LNCaP clone FGC (cell line): ENCODE measurements at regions not wholly inside any gene's neighbourhood (a gene's known extent, or its start where the extent isn't known, plus 50 kb on each side); places are given as distances from the start of the nearest gene placed in this dataset.

ENCODE experiments used
- DNase-seq: peaks from one replicate; pipeline ENCODE4 v3.0.0-alpha.2; 2011; ENCODE audit warnings: low read depth
- H3K4me3 ChIP-seq: 2 replicates; pipeline ENCODE4 v1.5.1; 2011; ENCODE audit warnings: mild to moderate bottlenecking, low read depth, low read length, control low read depth
- CTCF ChIP-seq: IDR thresholded peaks from 2 replicates; pipeline ENCODE4 v1.5.1; 2012; ENCODE audit warnings: mild to moderate bottlenecking; ENCODE audit not compliant: control insufficient read depth, insufficient read depth; ENCODE audit errors: extremely low read depth

- no peak for TF ChIP-seq CTCF
- H3K4me3 ChIP-seq = no peak overlapping the region
- no peak for DNase-seq
These were observed 283.3 kb downstream of the DUSP10 start for GRCh38 chr1:221458447-221459156.

- H3K4me3 ChIP-seq = no peak overlapping the region
- DNase-seq = no peak
- TF ChIP-seq CTCF = no peak
These were observed 282.3 kb downstream of the DUSP10 start for GRCh38 chr1:221459558-221459957.

GRCh38 chr1:221462345-221462744, 279.5 kb downstream of the DUSP10 start:
- H3K4me3 ChIP-seq = no peak overlapping the region
- TF ChIP-seq CTCF = no peak
- peak; percentile 35 for DNase-seq

- no peak for DNase-seq
- TF ChIP-seq CTCF = no peak
- H3K4me3 ChIP-seq = no peak overlapping the region
These were observed 273.3 kb downstream of the DUSP10 start for GRCh38 chr1:221468546-221468945.

- no peak overlapping the region for H3K4me3 ChIP-seq
- no peak for DNase-seq
These were observed 272.4 kb downstream of the DUSP10 start for GRCh38 chr1:221469476-221469875.

GRCh38 chr1:221470000-221470698, 271.7 kb downstream of the DUSP10 start:
- H3K4me3 ChIP-seq = no peak overlapping the region
- no peak for TF ChIP-seq CTCF
- DNase-seq = no peak

More at GRCh38 chr1:221469476-221469875, 272.4 kb downstream of the DUSP10 start:
- TF ChIP-seq CTCF = no peak
